SK-N-SH (cell line): ENCODE measurements at regions not wholly inside any gene's neighbourhood (a gene's known extent, or its start where the extent isn't known, plus 50 kb on each side); places are given as distances from the start of the nearest gene placed in this dataset.

Source experiments
- CTCF ChIA-PET: fragments of 300-600, 350-600 bp; formaldehyde crosslinking; extraction: SDS; loops from one replicate; lab custom pipeline; 2021; lab: Yijun Ruan, JAX
- POLR2A ChIA-PET: fragments of 350-600 bp; sonication (Branson Sonifier 250); formaldehyde crosslinking; extraction: SDS; loops from one replicate; lab custom pipeline; 2020; ENCODE audit warnings: antibody characterized with exemption, inconsistent platforms; lab: Yijun Ruan, JAX
- DNase-seq: peaks from one replicate; pipeline ENCODE4 v3.0.0; 2012
- H2AFZ ChIP-seq: fragments of 200-600 bp; sonication (generic); 2 replicates; pipeline ENCODE4 v1.8.1; 2016; ENCODE audit warnings: antibody characterized with exemption, mild to moderate bottlenecking, low read depth
- H3F3A ChIP-seq: fragments of 200-600 bp; sonication (generic); replicated peaks from 2 replicates; pipeline ENCODE3; 2016; ENCODE audit warnings: antibody characterized with exemption, mild to moderate bottlenecking; ENCODE audit not compliant: insufficient read depth
- H3K27ac ChIP-seq, 2 experiments: fragments of 200-500 bp in 1 of 2; fragments of 200-600 bp in 1 of 2; sonication (Bioruptor generic) in 1 of 2; sonication (generic), shearing (Covaris generic) in 1 of 2; 2 replicates each; pipeline versions ENCODE4 v1.5.1 to v1.6.1; 2014 to 2016; ENCODE audit warnings: low read depth in 2 of 2, inconsistent platforms in 1 of 2, low read length in 1 of 2, mild to moderate bottlenecking in 1 of 2, mixed read lengths in 1 of 2
- H3K27me3 ChIP-seq: fragments of 200-600 bp; sonication (generic), shearing (Covaris generic); 2 replicates; pipeline ENCODE4 v1.6.1; 2016; ENCODE audit warnings: mixed run types; ENCODE audit not compliant: insufficient read depth
- H3K36me3 ChIP-seq, 2 experiments: fragments of 200-500 bp in 1 of 2; fragments of 200-600 bp in 1 of 2; sonication (Bioruptor generic) in 1 of 2; sonication (generic) in 1 of 2; replicated peaks in 1 of 2; 2 replicates each; pipeline versions ENCODE3 to v1.5.1; 2014 to 2016; ENCODE audit warnings: low read length in 1 of 2, mild to moderate bottlenecking in 1 of 2; ENCODE audit not compliant: insufficient read depth in 2 of 2, control insufficient read depth in 1 of 2
- H3K4me1 ChIP-seq, 2 experiments: fragments of 200-500 bp in 1 of 2; fragments of 200-600 bp in 1 of 2; sonication (Bioruptor generic) in 1 of 2; sonication (generic), shearing (Covaris generic) in 1 of 2; 2 replicates each; pipeline versions ENCODE4 v1.5.1 to v1.6.1; 2014 to 2016; ENCODE audit warnings: low read depth in 1 of 2, low read length in 1 of 2, mixed run types in 1 of 2; ENCODE audit not compliant: insufficient read depth in 2 of 2, control insufficient read depth in 1 of 2
- H3K4me2 ChIP-seq: fragments of 200-600 bp; sonication (generic), shearing (Covaris generic); 2 replicates; pipeline ENCODE4 v1.6.1; 2017; ENCODE audit warnings: mixed run types
- H3K4me3 ChIP-seq, 2 experiments: fragments of 200-500 bp in 1 of 2; fragments of 200-600 bp in 1 of 2; sonication (Bioruptor generic) in 1 of 2; sonication (generic), shearing (Covaris generic) in 1 of 2; 2 replicates each; pipeline versions ENCODE4 v1.5.1 to v1.8.1; 2014 to 2016; ENCODE audit warnings: low read depth in 2 of 2, inconsistent platforms in 1 of 2, low read length in 1 of 2, mild to moderate bottlenecking in 1 of 2, mixed read lengths in 1 of 2, moderate library complexity in 1 of 2
- H3K79me2 ChIP-seq: fragments of 200-600 bp; sonication (generic); 2 replicates; pipeline ENCODE4 v1.8.1; 2017; ENCODE audit warnings: mild to moderate bottlenecking; ENCODE audit not compliant: insufficient read depth
- H3K9ac ChIP-seq: fragments of 200-600 bp; sonication (generic); 2 replicates; pipeline ENCODE4 v1.6.1; 2017; ENCODE audit warnings: mixed run types
- H3K9me2 ChIP-seq: fragments of 200-600 bp; sonication (generic); 2 replicates; pipeline ENCODE4 v1.6.1; 2017; ENCODE audit warnings: mixed run types
- H3K9me3 ChIP-seq: fragments of 200-600 bp; sonication (generic); 2 replicates; pipeline ENCODE4 v1.6.1; 2017; ENCODE audit warnings: mixed run types, mild to moderate bottlenecking, moderate library complexity
- H4K20me1 ChIP-seq: fragments of 200-600 bp; sonication (generic); 2 replicates; pipeline ENCODE4 v1.6.1; 2017; ENCODE audit warnings: mild to moderate bottlenecking, mixed run types; ENCODE audit not compliant: insufficient read depth
- CTCF ChIP-seq: fragments of 200-600 bp; sonication (generic); IDR thresholded peaks from 2 replicates; pipeline ENCODE4 v1.6.1; 2017; ENCODE audit warnings: antibody characterized with exemption, mild to moderate bottlenecking, moderate library complexity
- EP300 ChIP-seq, 2 experiments: IDR thresholded peaks; 2 replicates each; pipeline versions ENCODE4 v1.4.0 to v1.6.1; 2012; ENCODE audit warnings: borderline replicate concordance in 1 of 2, low read depth in 1 of 2, low read length in 1 of 2
- EZH2phosphoT487 ChIP-seq: fragments of 200-600 bp; sonication (generic); IDR thresholded peaks from 2 replicates; pipeline ENCODE4 v1.6.1; 2017; ENCODE audit warnings: low read depth, mixed run types, mild to moderate bottlenecking, antibody characterized with exemption, moderate library complexity, borderline replicate concordance
- FOSL2 ChIP-seq: IDR thresholded peaks from 2 replicates; pipeline ENCODE4 v1.4.0; 2012; ENCODE audit warnings: low read depth, mild to moderate bottlenecking, moderate library complexity, borderline replicate concordance
- FOXJ3 ChIP-seq: sonication (generic); formaldehyde crosslinking; IDR thresholded peaks from 2 replicates; pipeline ENCODE4 v1.5.1; 2020; ENCODE audit warnings: mild to moderate bottlenecking, missing genetic modification reagents
- FOXM1 ChIP-seq: IDR thresholded peaks from 2 replicates; pipeline ENCODE4 v1.4.0; 2012; ENCODE audit warnings: low read depth, mild to moderate bottlenecking
- GABPA ChIP-seq: IDR thresholded peaks from 2 replicates; pipeline ENCODE4 v1.4.0; 2012; ENCODE audit warnings: low read depth, mild to moderate bottlenecking
- JUND ChIP-seq: IDR thresholded peaks from 2 replicates; pipeline ENCODE4 v1.4.0; 2012
- MAX ChIP-seq: IDR thresholded peaks from 2 replicates; pipeline ENCODE4 v1.4.0; 2012; ENCODE audit warnings: low read depth
- MXI1 ChIP-seq: IDR thresholded peaks from 2 replicates; pipeline ENCODE4 v1.6.1; 2012; ENCODE audit warnings: mild to moderate bottlenecking, low read depth, low read length, improper control_type of control experiment
- NFIC ChIP-seq: IDR thresholded peaks from 2 replicates; pipeline ENCODE4 v1.4.0; 2012; ENCODE audit warnings: borderline replicate concordance
- PBX3 ChIP-seq: IDR thresholded peaks from 2 replicates; pipeline ENCODE4; 2012
- POLR2AphosphoS5 ChIP-seq: IDR thresholded peaks from 2 replicates; pipeline ENCODE4 v1.6.1; 2012; ENCODE audit warnings: low read depth, low read length
- RCOR1 ChIP-seq: fragments of 150-350 bp; IDR thresholded peaks from 2 replicates; pipeline ENCODE4 v1.6.1; 2017; ENCODE audit warnings: antibody characterized with exemption, low read length
- RFX5 ChIP-seq: IDR thresholded peaks from 2 replicates; pipeline ENCODE4 v1.6.1; 2012; ENCODE audit warnings: mild to moderate bottlenecking, improper control_type of control experiment, low read length
- RXRA ChIP-seq: IDR thresholded peaks from 2 replicates; pipeline ENCODE4 v1.4.0; 2012; ENCODE audit warnings: low read depth, mild to moderate bottlenecking, borderline replicate concordance
- SMC3 ChIP-seq: IDR thresholded peaks from 2 replicates; pipeline ENCODE4 v1.6.1; 2012; ENCODE audit warnings: low read depth, low read length, improper control_type of control experiment
- TCF12 ChIP-seq: IDR thresholded peaks from 2 replicates; pipeline ENCODE4 v1.4.0; 2012
- TEAD4 ChIP-seq: IDR thresholded peaks from 2 replicates; pipeline ENCODE4 v1.4.0; 2012; ENCODE audit warnings: mild to moderate bottlenecking, borderline replicate concordance; ENCODE audit not compliant: insufficient read depth
- WGBS: methylation state at CpG from one replicate; pipeline ENCODE4 v1.1.6; 2017; ENCODE audit warnings: low lambda C conversion rate; 5-methylcytosine and 5-hydroxymethylcytosine counted together
- TF ChIP-seq, protein P1 (sequence below): IDR thresholded peaks from 2 replicates; pipeline ENCODE4 v1.4.0; 2012; ENCODE audit warnings: low read depth, borderline replicate concordance
- TF ChIP-seq, protein P2 (sequence below): IDR thresholded peaks from 2 replicates; pipeline ENCODE4 v1.4.0; 2012; ENCODE audit warnings: low read depth, borderline replicate concordance

GRCh38 chr14:38404100-38404541 is 148.2 kb upstream of the CLEC14A start:
- WGBS, result 0% methylated on average over 1 of the region's 1 CpG
- H3K4me1 ChIP-seq, result peaks cover 0 to 18% of the 10 kb centered on the region in 2 experiments; a peak in 1 of 4 replicates
- H3K9me3 ChIP-seq, result no peaks in the 10 kb centered on the region
- H3K9me2 ChIP-seq, result no peaks in the 10 kb centered on the region
- peak overlapping the region in 1 of 2 experiments; percentile 89; a peak in 3 of 4 replicates for H3K27ac ChIP-seq
- TF ChIP-seq TEAD4, result peak; percentile 62
- peak; percentile 48; the same call in 1 of the 2 replicates for TF ChIP-seq PBX3
- TF ChIP-seq TCF12, result peak; percentile 56
- peak; percentile 30; the same call in 1 of the 2 replicates for TF ChIP-seq NFIC
- TF ChIP-seq RXRA, result 0 out of 2 replicates have a peak, but pooled peaks have one; percentile 16
- no peak for TF ChIP-seq RCOR1
- 0 out of 2 replicates have a peak, but pooled peaks have one; percentile 38 for TF ChIP-seq FOXM1
- peak; percentile 34 for TF ChIP-seq JUND
- TF ChIP-seq EP300 (IDR thresholded peaks at IDR 0.05; ENCODE audit: borderline replicate concordance in 1 of 2, low read depth in 1 of 2, low read length in 1 of 2), result peak in 1 of 2 experiments; percentile 67; a peak in 2 of 4 replicates
- peak; percentile 50; the same call in 1 of the 2 replicates for TF ChIP-seq FOSL2
- no peak for TF ChIP-seq EZH2phosphoT487
- TF ChIP-seq MXI1, result no peak
- peaks cover 32% of the 10 kb centered on the region for H3F3A ChIP-seq
- peak overlapping the region; percentile 34; the same call in 1 of the 2 replicates for H3K9ac ChIP-seq
- POLR2A ChIA-PET, result no interaction called here
- CTCF ChIA-PET, result interaction anchor here (1.2 kb wide), 1 partner anchor 10 kb away, joined by 3 read pairs; no protein-coding TSS in a partner anchor
- no peak overlapping the region for H2AFZ ChIP-seq
- no peaks in the 10 kb centered on the region for H4K20me1 ChIP-seq
- H3K79me2 ChIP-seq, result no peaks in the 10 kb centered on the region
- H3K27me3 ChIP-seq, result no peaks in the 10 kb centered on the region
- peak overlapping the region; percentile 37; the same call in 1 of the 2 replicates for H3K4me2 ChIP-seq
- no peak for DNase-seq
- H3K36me3 ChIP-seq, result no peaks in the 10 kb centered on the region
- H3K4me3 ChIP-seq, result no peak overlapping the region

- H3K9me3 ChIP-seq, result no peaks in the 10 kb centered on the region
- no peaks in the 10 kb centered on the region for H4K20me1 ChIP-seq
- H3K4me2 ChIP-seq, result no peak overlapping the region
- DNase-seq, result no peak
- H3K9me2 ChIP-seq, result no peaks in the 10 kb centered on the region
- H3K27ac ChIP-seq, result no peak overlapping the region
- H3K4me1 ChIP-seq, result peaks cover 0 to 7% of the 10 kb centered on the region in 2 experiments; a peak in 1 of 4 replicates
- ChIA-PET CTCF (no interaction called here), POLR2A (no interaction called here)
- WGBS, result 33% methylated on average over 3 of the region's 3 CpGs
- no peaks in the 10 kb centered on the region for H3K27me3 ChIP-seq
- no peak overlapping the region for H3K9ac ChIP-seq
- no peak overlapping the region for H2AFZ ChIP-seq
- peaks cover 26% of the 10 kb centered on the region for H3F3A ChIP-seq
- no peaks in the 10 kb centered on the region for H3K36me3 ChIP-seq
- no peak overlapping the region for H3K4me3 ChIP-seq
- H3K79me2 ChIP-seq, result no peaks in the 10 kb centered on the region
- TF ChIP-seq CTCF, result no peak
- TF ChIP-seq, protein P1, sequence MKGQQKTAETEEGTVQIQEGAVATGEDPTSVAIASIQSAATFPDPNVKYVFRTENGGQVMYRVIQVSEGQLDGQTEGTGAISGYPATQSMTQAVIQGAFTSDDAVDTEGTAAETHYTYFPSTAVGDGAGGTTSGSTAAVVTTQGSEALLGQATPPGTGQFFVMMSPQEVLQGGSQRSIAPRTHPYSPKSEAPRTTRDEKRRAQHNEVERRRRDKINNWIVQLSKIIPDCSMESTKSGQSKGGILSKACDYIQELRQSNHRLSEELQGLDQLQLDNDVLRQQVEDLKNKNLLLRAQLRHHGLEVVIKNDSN, result no peak
- no peak for TF ChIP-seq POLR2AphosphoS5
- TF ChIP-seq FOXJ3 (CRISPR knock-in tag), result no peak
- no peak for TF ChIP-seq MAX
- TF ChIP-seq, protein P2, sequence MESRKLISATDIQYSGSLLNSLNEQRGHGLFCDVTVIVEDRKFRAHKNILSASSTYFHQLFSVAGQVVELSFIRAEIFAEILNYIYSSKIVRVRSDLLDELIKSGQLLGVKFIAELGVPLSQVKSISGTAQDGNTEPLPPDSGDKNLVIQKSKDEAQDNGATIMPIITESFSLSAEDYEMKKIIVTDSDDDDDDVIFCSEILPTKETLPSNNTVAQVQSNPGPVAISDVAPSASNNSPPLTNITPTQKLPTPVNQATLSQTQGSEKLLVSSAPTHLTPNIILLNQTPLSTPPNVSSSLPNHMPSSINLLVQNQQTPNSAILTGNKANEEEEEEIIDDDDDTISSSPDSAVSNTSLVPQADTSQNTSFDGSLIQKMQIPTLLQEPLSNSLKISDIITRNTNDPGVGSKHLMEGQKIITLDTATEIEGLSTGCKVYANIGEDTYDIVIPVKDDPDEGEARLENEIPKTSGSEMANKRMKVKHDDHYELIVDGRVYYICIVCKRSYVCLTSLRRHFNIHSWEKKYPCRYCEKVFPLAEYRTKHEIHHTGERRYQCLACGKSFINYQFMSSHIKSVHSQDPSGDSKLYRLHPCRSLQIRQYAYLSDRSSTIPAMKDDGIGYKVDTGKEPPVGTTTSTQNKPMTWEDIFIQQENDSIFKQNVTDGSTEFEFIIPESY, result no peak
- TF ChIP-seq RFX5, result no peak
- no peak for TF ChIP-seq EZH2phosphoT487
- TF ChIP-seq GABPA, result no peak
- TF ChIP-seq PBX3, result no peak
- TF ChIP-seq SMC3, result no peak
- no peak for TF ChIP-seq RXRA
Measured at GRCh38 chr14:38400751-38401150, 144.9 kb upstream of the CLEC14A start.
